Panc1 (cell line): ENCODE measurements at regions not wholly inside any gene's neighbourhood (a gene's known extent, or its start where the extent isn't known, plus 50 kb on each side); places are given as distances from the start of the nearest gene placed in this dataset.

Experiments
- ATAC-seq: fragments of 200-7000 bp; cut with Tn5 transposase; 2 replicates; pipeline ENCODE4 v1.9.1; 2020; ENCODE audit warnings: mild to moderate bottlenecking, moderate library complexity
- BruUV-seq: library from RNA; stranded (reverse); fragments of 400-500 nt; replicated peaks from 2 replicates; lab custom pipeline; 2021; lab: Mats Ljungman, UMichigan
- CTCF ChIA-PET: fragments of 300-600 bp; sonication (Branson Sonifier 250); formaldehyde crosslinking; loops from one replicate; lab custom pipeline; 2022; ENCODE audit warnings: antibody characterized with exemption; lab: Charles Lee
- POLR2A ChIA-PET: fragments of 300-600 bp; sonication (Branson Sonifier 250); formaldehyde crosslinking; loops from one replicate; lab custom pipeline; 2022; ENCODE audit warnings: antibody characterized with exemption; lab: Charles Lee
- DNase-seq: peaks from one replicate; pipeline ENCODE4 v3.0.0-alpha.2; 2010; ENCODE audit warnings: low read depth, low spot score
- H3K27ac ChIP-seq: 2 replicates; pipeline ENCODE4 v1.5.1; 2011; ENCODE audit warnings: mild to moderate bottlenecking, low read length, inconsistent platforms
- H3K27me3 ChIP-seq: fragments of 200-500 bp; sonication (Bioruptor generic); 2 replicates; pipeline ENCODE4 v1.6.0; 2014; ENCODE audit warnings: low read length, inconsistent platforms; ENCODE audit not compliant: control insufficient read depth, insufficient read depth
- H3K36me3 ChIP-seq: fragments of 200-500 bp; sonication (Bioruptor generic); 2 replicates; pipeline ENCODE4 v1.5.1; 2014; ENCODE audit warnings: inconsistent platforms, mild to moderate bottlenecking, low read length, moderate library complexity; ENCODE audit not compliant: control insufficient read depth, insufficient read depth
- H3K4me1 ChIP-seq: 2 replicates; pipeline ENCODE4 v1.5.1; 2011; ENCODE audit warnings: inconsistent platforms, mild to moderate bottlenecking, low read length, moderate library complexity; ENCODE audit not compliant: control insufficient read depth, insufficient read depth
- H3K4me3 ChIP-seq, 2 experiments: 2 replicates each; pipeline ENCODE4 v1.5.1; 2011 to 2012; ENCODE audit warnings: low read depth in 2 of 2, low read length in 2 of 2, mild to moderate bottlenecking in 2 of 2, inconsistent platforms in 1 of 2, moderate library complexity in 1 of 2
- H3K9me3 ChIP-seq: fragments of 200-500 bp; sonication (Bioruptor generic); 2 replicates; pipeline ENCODE4 v1.5.1; 2014; ENCODE audit warnings: low read depth, mild to moderate bottlenecking, inconsistent platforms, low read length, moderate library complexity; ENCODE audit not compliant: control insufficient read depth, insufficient read depth
- CTCF ChIP-seq: fragments of 450-650 bp; IDR thresholded peaks from 2 replicates; pipeline ENCODE4 v1.5.1; 2017; ENCODE audit warnings: mild to moderate bottlenecking
- POLR2AphosphoS5 ChIP-seq: IDR thresholded peaks from 2 replicates; pipeline ENCODE4 v1.6.1; 2012; ENCODE audit warnings: mild to moderate bottlenecking, low read depth, low read length, moderate library complexity
- REST ChIP-seq, 2 experiments: IDR thresholded peaks; 2 replicates each; pipeline ENCODE4 v1.6.1; 2011 to 2012; ENCODE audit warnings: low read depth in 2 of 2, control low read depth in 1 of 2, low read length in 1 of 2, mild to moderate bottlenecking in 1 of 2, moderate library complexity in 1 of 2; ENCODE audit not compliant: insufficient read depth in 1 of 2
- SIN3A ChIP-seq: IDR thresholded peaks from 2 replicates; pipeline ENCODE4 v1.6.1; 2012; ENCODE audit warnings: low read depth, mild to moderate bottlenecking, low read length, moderate library complexity, borderline replicate concordance; ENCODE audit not compliant: insufficient read depth
- TCF7L2 ChIP-seq: IDR thresholded peaks from 2 replicates; pipeline ENCODE4 v1.6.1; 2011; ENCODE audit warnings: mild to moderate bottlenecking, low read depth, low read length, inconsistent platforms
- in situ Hi-C: cut with HindIII; loops from 2 replicates; pipeline ENCODE4 v1.10.0; 2016; ENCODE audit warnings: low sequenced_read_pairs, low pct_unique_long_range_greater_than_20kb
- intact Hi-C: fragments of 100-400 bp; cut with micrococcal nuclease; formaldehyde crosslinking; loops from one replicate; pipeline ENCODE4 v1.10.0; 2022; ENCODE audit not compliant: unreplicated experiment

GRCh38 chr13:63901630-63902029, 2486.0 kb upstream of the PCDH20 start:
- POLR2A ChIA-PET = no interaction called here
- Histone ChIP-seq H3K4me3 (no peak overlapping the region), H3K9me3 (no peaks in the 10 kb centered on the region), H3K27me3 (no peaks in the 10 kb centered on the region), H3K4me1 (no peaks in the 10 kb centered on the region), H3K27ac (no peak overlapping the region), H3K36me3 (no peaks in the 10 kb centered on the region)
- no TSS peak for BruUV-seq
- DNase-seq (no peak), ATAC-seq (no peak)
- CTCF ChIA-PET = no interaction called here
- intact Hi-C loops = no loop called here
- no peak for TF ChIP-seq POLR2AphosphoS5
- TF ChIP-seq CTCF = 0 out of 2 replicates have a peak, but pooled peaks have one; percentile 4
- TF ChIP-seq TCF7L2 = no peak
- in situ Hi-C loops = no loop called here

- TF ChIP-seq SIN3A (no peak), TCF7L2 (no peak), POLR2AphosphoS5 (no peak), REST (IDR thresholded peaks at IDR 0.05; ENCODE audit: insufficient read depth in 1 of 2, low read depth in 2 of 2, low read length in 1 of 2) (no peak), CTCF (no peak)
- Histone ChIP-seq H3K27me3 (no peaks in the 10 kb centered on the region), H3K9me3 (no peaks in the 10 kb centered on the region), H3K4me1 (no peaks in the 10 kb centered on the region), H3K27ac (no peak overlapping the region), H3K36me3 (no peaks in the 10 kb centered on the region), H3K4me3 (no peak overlapping the region)
- POLR2A ChIA-PET = no interaction called here
- intact Hi-C loops = no loop called here
- in situ Hi-C loops = no loop called here
- CTCF ChIA-PET = no interaction called here
- no peak for ATAC-seq
- DNase-seq = no peak
- BruUV-seq = no TSS peak
Measured at GRCh38 chr13:63900406-63900805, 2484.8 kb upstream of the PCDH20 start.

DNA sequence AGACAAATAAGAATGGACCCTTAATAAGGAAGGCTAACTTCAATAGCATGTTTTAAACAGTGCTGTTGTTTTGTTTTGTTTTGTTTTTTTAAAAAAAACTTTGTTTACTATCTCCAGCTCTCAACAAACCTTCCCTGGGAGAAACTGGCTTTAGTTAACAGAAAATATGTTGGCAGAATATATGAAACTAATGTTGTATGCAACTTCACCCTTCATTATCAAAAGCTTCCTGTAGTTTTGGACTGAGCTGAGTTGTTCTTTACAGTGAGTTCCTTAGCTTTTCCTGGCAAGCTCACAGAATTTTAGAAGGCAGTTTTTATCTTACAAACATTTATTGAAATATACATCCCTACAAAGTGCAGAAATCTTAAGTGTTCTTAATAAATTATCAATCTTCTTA, 2480.7 kb upstream of the PCDH20 start:
- Histone ChIP-seq H3K4me3 (no peak overlapping the region), H3K4me1 (no peaks in the 10 kb centered on the region), H3K9me3 (no peaks in the 10 kb centered on the region), H3K36me3 (no peaks in the 10 kb centered on the region), H3K27me3 (no peaks in the 10 kb centered on the region), H3K27ac (no peak overlapping the region)
- in situ Hi-C loops = no loop called here
- ChIA-PET CTCF (no interaction called here), POLR2A (no interaction called here)
- BruUV-seq = no TSS peak
- TF ChIP-seq POLR2AphosphoS5 (no peak), TCF7L2 (no peak), CTCF (no peak), SIN3A (no peak)
- intact Hi-C loops = no loop called here
- DNase-seq (no peak), ATAC-seq (no peak)
